ENCODE measurements at regions not wholly inside any gene's neighbourhood (a gene's known extent, or its start where the extent isn't known, plus 50 kb on each side); places are given as distances from the start of the nearest gene placed in this dataset.

GRCh38 chr2:8290771-8291352 is 391.0 kb upstream of the ID2 start:
- 81% methylated on average over 9 of the region's 9 CpGs for WGBS
- H3K9ac ChIP-seq (ENCODE audit: low read depth in 1 of 2, low read length in 2 of 2): no peak overlapping the region
- TF ChIP-seq HNF4A (conservative IDR thresholded peaks at IDR 0.05) (peak; percentile 53 to 70), GABPA (IDR thresholded peaks at IDR 0.05 in 1 of 2, conservative IDR thresholded peaks at IDR 0.05 in 1 of 2) (no peak), EGR1 (IDR thresholded peaks at IDR 0.05; ENCODE audit: low read depth in 2 of 2) (no peak), YY1 (IDR thresholded peaks at IDR 0.05) (no peak), ZBTB33 (IDR thresholded peaks at IDR 0.05) (no peak), RAD21 (IDR thresholded peaks at IDR 0.05) (peak in 1 of 2 donors; percentile 23), FOXA2 (IDR thresholded peaks at IDR 0.05) (no peak), REST (IDR thresholded peaks at IDR 0.05) (no peak), HNF4G (IDR thresholded peaks at IDR 0.05) (peak; percentile 10), NR2F2 (IDR thresholded peaks at IDR 0.05) (no peak), RXRA (IDR thresholded peaks at IDR 0.05) (no peak), FOXA1 (IDR thresholded peaks at IDR 0.05) (no peak), JUND (IDR thresholded peaks at IDR 0.05) (no peak), TAF1 (conservative IDR thresholded peaks at IDR 0.05) (no peak), SP1 (IDR thresholded peaks at IDR 0.05) (no peak)
- TF ChIP-seq, protein P1, sequence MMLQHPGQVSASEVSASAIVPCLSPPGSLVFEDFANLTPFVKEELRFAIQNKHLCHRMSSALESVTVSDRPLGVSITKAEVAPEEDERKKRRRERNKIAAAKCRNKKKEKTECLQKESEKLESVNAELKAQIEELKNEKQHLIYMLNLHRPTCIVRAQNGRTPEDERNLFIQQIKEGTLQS (IDR thresholded peaks at IDR 0.05): no peak
- TF ChIP-seq, protein P2, sequence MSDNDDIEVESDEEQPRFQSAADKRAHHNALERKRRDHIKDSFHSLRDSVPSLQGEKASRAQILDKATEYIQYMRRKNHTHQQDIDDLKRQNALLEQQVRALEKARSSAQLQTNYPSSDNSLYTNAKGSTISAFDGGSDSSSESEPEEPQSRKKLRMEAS (IDR thresholded peaks at IDR 0.05): no peak
- TF ChIP-seq, protein P3, sequence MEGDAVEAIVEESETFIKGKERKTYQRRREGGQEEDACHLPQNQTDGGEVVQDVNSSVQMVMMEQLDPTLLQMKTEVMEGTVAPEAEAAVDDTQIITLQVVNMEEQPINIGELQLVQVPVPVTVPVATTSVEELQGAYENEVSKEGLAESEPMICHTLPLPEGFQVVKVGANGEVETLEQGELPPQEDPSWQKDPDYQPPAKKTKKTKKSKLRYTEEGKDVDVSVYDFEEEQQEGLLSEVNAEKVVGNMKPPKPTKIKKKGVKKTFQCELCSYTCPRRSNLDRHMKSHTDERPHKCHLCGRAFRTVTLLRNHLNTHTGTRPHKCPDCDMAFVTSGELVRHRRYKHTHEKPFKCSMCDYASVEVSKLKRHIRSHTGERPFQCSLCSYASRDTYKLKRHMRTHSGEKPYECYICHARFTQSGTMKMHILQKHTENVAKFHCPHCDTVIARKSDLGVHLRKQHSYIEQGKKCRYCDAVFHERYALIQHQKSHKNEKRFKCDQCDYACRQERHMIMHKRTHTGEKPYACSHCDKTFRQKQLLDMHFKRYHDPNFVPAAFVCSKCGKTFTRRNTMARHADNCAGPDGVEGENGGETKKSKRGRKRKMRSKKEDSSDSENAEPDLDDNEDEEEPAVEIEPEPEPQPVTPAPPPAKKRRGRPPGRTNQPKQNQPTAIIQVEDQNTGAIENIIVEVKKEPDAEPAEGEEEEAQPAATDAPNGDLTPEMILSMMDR (IDR thresholded peaks at IDR 0.05; ENCODE audit: low read depth, low read length, missing input control): no peak
- H3K4me1 ChIP-seq (ENCODE audit: control insufficient read depth in 4 of 4, insufficient read depth in 4 of 4, low read length in 3 of 4): peaks cover 5 to 10% (median 8%) of the 10 kb centered on the region in 4 donors
- no peak overlapping the region for H3K4me3 ChIP-seq (ENCODE audit: low read depth in 1 of 3, low read length in 3 of 3)
- no peaks in the 10 kb centered on the region for H3K9me3 ChIP-seq (ENCODE audit: control insufficient read depth in 4 of 4, low read length in 3 of 4)
- no peaks in the 10 kb centered on the region for H3K27me3 ChIP-seq (ENCODE audit: control insufficient read depth in 4 of 4, insufficient read depth in 4 of 4, low read length in 3 of 4)
- no peak for DNase-seq (ENCODE audit: low spot score)
- no peaks in the 10 kb centered on the region for H3K36me3 ChIP-seq (ENCODE audit: control insufficient read depth in 4 of 4, insufficient read depth in 3 of 4, low read depth in 1 of 4, low read length in 3 of 4)
- H3K27ac ChIP-seq (ENCODE audit: low read depth in 1 of 2, low read length in 2 of 2): no peak overlapping the region
